GM19397 (cell line): ENCODE measurements at regions not wholly inside any gene's neighbourhood (a gene's known extent, or its start where the extent isn't known, plus 50 kb on each side); places are given as distances from the start of the nearest gene placed in this dataset.
"Not testable (repeated sequence)": the region's sequence is repeated elsewhere in the genome, so short reads cannot be mapped to it uniquely, and the experiment has no call there.

Source experiments
- ATAC-seq: cut with Tn5 transposase; IDR thresholded peaks from one replicate; pipeline ENCODE4 v1.9.1; 2021; ENCODE audit warnings: mild to moderate bottlenecking, moderate library complexity; ENCODE audit not compliant: unreplicated experiment

GRCh38 chr16:80092681-80093080 lies 448.1 kb upstream of the DYNLRB2 start:
- ATAC-seq, result no peak

- ATAC-seq, result not testable (repeated sequence)
These were observed 449.3 kb upstream of the DYNLRB2 start for GRCh38 chr16:80091453-80091852.

GRCh38 chr16:80085606-80086005 lies 455.2 kb upstream of the DYNLRB2 start:
- ATAC-seq, result no peak

- no peak for ATAC-seq
These were observed 456.2 kb upstream of the DYNLRB2 start for GRCh38 chr16:80084614-80085013.

- ATAC-seq, result no peak
These were observed 456.6 kb upstream of the DYNLRB2 start for GRCh38 chr16:80084163-80084562.

DNA sequence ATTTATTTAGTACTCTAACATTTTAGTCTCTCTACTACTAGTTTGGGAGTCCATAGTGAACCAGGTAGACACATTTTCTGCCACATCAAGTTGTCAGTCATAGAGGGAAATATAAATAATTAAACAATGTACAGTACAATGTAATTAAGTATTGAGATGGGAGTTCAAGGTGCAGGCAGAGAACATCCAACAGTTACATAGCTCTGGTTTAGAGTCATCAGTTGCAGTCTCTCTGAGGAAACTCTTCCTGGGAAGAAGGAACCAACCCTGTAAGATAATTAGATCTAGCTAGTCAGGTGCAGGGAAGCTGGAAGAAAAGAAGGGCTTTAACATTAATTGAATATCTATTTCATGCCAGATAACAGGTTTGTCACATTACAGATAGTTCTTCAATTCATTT lies 457.9 kb upstream of the DYNLRB2 start:
- no peak for ATAC-seq

- no peak for ATAC-seq
These were observed 458.9 kb upstream of the DYNLRB2 start for GRCh38 chr16:80081846-80082245.

DNA sequence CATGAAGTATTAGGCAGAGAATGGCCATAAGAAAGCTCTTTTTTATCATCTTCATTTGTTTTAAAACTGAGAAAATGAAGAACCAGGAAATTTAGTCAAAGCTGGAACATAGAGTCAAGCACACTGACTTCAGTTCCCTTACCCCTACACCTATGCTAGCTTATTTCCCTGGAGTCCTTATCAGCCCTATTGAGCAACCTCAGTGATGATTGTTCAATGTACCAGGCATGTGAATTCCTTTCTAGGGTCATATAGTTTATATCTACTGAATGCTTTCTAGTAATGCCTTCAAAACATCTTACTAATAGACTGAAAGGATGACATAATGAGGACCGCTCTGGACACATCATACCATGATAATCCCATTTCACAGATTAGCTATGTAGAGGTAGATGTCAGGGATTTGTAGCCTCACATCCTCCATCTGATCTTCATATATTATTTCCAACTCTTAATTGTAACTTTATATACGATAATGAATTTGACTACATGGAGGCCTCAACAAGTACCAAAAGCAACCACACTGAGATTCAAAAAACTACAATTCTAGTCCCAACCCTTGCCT lies 460.4 kb upstream of the DYNLRB2 start:
- ATAC-seq, result no peak

- ATAC-seq, result no peak
These were observed 461.7 kb upstream of the DYNLRB2 start for GRCh38 chr16:80079072-80079471.

GRCh38 chr16:80077696-80078095 lies 463.1 kb upstream of the DYNLRB2 start:
- no peak for ATAC-seq

DNA sequence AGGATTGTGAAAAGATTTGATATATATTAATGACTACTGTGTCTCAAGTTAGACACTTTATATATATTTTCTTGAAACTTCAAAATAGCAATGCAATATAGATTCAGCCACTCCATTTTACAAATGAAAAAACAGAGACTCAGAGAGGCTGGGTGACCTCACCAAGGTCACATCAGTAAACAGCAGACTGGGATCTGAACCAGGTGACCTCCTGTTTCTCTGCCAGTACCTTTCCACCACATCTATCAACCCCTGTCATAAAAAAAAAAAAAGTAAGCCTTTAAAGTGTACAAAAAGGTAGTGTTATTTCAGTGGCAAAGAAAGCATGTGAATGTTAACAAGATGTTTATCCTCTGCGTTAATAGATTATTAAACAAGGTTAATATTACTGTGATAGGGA lies 466.5 kb upstream of the DYNLRB2 start:
- ATAC-seq, result no peak

- no peak for ATAC-seq
These were observed 468.8 kb upstream of the DYNLRB2 start for GRCh38 chr16:80071964-80072456.

DNA sequence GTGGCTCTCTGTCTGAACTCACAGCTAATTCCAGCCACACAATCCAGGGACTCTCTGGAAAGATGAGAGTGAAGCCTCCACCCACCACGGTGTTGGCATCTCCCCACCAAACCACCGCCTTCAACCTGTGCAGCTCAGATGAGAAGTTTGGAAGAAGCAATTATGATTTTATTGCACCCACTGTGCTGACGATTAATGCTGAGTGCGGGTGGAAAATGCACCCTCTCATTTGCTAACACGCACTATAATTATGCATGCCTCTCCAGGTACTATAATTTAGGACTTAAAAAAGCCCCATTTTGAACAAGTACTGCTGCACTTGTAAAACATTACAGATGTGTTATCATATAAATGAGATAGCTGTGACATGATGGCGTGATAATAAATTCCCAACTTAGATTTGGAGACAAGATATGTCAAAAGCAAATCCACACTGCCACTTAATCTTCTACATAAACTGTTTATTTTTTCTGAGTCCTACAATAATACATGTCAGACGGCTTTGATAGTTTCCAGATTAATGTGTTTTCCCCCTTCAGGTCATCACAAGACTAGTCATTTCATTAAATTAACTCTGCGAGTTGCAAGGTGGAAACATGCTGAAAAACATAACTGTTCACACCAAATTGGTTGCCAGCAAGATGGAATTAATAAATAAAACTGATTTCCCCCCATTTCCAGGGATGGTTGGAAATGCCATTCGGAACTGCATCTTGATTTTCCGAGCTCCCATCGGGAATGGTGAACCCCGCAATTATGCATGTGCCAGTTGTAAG lies 466.5 kb upstream of the MAF start:
- ATAC-seq, result no peak

DNA sequence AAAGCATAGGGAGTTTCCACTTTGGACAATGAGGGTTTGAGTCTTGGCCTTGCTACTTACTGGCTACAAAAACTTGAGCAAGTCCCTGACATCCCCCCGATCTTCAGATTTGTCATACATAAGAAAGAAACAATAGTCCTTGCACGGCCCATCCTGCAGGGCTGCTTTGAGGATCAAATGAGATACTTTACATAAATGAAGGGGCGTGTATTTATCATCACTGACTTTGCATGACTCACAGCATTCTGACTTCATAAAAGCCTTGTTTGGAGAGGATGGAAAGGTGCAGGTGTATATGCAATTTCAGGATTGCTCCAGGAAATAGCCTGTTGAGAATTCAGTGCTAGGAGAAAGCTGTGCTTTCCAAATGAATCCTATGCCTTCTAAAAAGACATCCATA lies 465.0 kb upstream of the MAF start:
- no peak for ATAC-seq

DNA sequence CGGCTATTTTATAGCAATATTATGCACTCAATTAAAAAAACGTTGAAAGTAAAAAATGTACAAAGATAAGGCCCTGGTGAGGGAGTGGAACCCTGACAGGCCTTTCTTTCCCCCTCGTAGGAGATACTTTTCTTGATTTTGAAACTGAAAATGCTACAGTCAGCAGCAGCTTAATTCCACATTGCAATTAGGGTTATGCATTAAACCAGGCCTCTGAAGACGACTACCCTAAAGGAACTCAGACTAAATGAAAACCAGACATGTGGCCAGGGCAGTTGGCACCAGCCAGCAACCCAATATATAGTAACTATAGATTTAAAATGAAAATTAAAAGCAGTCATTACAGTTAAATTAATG lies 463.2 kb upstream of the MAF start:
- no peak for ATAC-seq

DNA sequence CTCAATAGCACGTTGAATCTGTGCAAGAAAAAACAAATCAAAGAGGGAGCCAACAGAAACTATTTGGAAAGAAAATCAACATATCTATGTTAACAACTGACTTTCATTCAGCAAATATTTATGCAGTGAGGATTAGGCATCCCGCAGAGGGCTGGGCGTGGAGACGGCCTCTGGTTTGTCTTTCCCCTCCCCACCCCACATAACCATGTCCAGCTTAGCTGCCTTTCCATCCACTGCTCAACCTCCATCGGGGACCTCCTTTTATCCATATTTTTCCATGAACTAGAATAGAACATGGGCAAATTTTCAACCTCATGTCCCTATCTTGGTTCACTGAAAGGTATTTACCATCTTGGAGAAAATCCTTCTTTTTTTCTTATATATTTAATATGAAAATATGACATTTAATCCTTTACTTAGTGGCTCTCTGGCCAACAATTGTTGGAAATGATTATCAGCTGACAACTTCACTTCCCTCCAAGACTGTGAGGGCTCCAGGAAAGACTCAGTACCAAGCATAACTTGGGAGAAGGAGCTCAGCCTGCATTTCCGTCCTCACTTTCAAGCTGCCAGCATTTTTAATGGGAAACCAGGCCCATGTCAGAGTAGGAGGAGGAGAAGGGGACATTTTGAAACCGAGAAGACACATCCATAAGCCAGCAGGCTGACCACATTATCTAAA lies 462.6 kb upstream of the MAF start:
- no peak for ATAC-seq

DNA sequence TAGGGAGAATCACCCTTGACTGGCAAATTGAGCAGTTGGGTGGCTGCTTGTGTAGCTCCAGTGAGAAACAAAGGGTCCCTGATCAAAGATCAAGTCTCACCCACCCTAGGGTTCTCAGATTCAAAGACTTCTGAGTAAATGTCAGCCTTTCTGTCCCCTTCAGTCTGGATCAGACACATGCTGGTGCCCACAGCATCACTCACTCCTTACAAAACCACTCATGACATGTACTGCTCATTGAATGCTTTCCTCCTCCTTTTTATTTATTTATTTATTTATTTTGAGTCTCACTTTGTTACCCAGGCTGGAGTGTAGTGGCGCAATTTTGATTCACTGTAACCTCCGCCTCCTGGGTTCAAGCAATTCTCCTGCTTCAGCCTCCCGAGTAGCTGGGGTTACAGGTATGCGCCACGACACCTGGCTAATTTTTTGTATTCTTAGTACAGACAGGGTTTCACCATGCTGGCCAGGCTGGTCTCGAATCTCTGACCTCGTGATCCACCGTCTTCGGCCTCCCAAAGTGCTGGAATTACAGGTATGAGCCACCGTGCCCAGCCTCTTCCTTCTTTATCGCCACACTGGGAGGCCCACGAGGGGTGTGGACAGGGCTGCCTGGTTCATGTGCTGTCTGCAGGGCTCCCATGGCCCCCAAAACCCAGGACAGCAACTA lies 462.0 kb upstream of the MAF start:
- no peak for ATAC-seq

DNA sequence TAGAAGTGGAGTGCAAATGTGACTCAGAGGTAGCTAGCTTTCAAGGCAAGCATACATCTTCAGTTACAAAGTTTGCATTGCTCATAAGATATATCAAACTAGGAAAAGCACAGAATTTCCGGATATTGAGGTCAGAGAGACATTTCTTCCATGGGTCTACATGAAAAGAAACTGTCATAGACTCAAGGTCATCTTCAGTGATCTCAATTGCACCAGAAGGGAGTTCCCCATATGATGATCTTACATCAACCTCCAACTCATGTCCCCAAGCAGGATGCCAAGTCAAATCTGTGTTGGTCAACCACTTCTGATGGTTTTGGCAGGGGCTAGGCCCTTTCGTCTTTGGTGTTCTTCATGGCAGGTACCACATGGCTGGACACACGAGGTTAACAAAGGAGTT lies 459.9 kb upstream of the MAF start:
- ATAC-seq, result no peak

- no peak for ATAC-seq
These were observed 459.3 kb upstream of the MAF start for GRCh38 chr16:80059836-80060235.

GRCh38 chr16:80058214-80058613 lies 457.7 kb upstream of the MAF start:
- no peak for ATAC-seq

- no peak for ATAC-seq
These were observed 455.8 kb upstream of the MAF start for GRCh38 chr16:80056324-80056723.

GRCh38 chr16:80055831-80056230 lies 455.3 kb upstream of the MAF start:
- no peak for ATAC-seq
